ENCODE measurements at regions not wholly inside any gene's neighbourhood (a gene's known extent, or its start where the extent isn't known, plus 50 kb on each side); places are given as distances from the start of the nearest gene placed in this dataset.

DNA sequence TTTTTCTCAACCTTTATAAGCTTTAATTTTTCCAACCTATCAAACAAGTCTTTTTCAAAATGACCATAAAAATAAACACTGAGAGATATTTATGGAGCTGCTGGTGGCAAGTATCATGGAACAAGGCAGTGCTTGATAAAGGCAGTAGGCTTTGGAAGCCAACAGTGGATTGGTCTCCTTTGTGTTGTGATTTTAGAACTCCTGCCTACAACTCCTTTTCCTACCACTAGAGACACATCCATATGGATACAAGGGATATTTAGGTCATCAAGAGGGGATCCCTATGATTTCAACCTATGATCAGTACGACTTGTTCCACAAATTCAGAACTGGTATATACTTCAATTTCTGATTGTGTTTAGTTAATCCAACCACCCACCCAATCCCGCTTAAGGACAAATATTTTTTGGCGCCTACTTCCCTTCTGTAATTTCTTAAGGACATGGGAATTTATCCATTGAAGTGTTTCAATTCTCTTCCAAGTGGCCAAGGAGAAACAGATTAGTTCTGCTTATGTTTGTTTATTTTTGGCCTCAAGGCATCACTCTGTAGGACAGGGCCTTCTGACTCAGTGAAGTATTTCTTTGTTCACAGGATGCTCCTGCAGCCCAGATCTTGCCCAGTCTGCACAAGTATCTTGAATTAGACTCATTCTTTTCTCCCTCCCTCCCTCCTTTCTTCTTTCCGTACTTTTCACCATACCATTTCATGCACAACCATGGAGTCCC is 2119.6 kb upstream of the PIK3C3 start:
- TF ChIP-seq, protein P1, sequence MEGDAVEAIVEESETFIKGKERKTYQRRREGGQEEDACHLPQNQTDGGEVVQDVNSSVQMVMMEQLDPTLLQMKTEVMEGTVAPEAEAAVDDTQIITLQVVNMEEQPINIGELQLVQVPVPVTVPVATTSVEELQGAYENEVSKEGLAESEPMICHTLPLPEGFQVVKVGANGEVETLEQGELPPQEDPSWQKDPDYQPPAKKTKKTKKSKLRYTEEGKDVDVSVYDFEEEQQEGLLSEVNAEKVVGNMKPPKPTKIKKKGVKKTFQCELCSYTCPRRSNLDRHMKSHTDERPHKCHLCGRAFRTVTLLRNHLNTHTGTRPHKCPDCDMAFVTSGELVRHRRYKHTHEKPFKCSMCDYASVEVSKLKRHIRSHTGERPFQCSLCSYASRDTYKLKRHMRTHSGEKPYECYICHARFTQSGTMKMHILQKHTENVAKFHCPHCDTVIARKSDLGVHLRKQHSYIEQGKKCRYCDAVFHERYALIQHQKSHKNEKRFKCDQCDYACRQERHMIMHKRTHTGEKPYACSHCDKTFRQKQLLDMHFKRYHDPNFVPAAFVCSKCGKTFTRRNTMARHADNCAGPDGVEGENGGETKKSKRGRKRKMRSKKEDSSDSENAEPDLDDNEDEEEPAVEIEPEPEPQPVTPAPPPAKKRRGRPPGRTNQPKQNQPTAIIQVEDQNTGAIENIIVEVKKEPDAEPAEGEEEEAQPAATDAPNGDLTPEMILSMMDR (conservative IDR thresholded peaks at IDR 0.05; ENCODE audit: low read depth in 2 of 2): peak; percentile 11 to 36; a peak in 2 of 4 replicates
- TF ChIP-seq JUNB (IDR thresholded peaks at IDR 0.05; ENCODE audit: unreplicated experiment) (no peak), EZH2 (IDR thresholded peaks at IDR 0.05; ENCODE audit: low read depth, unreplicated experiment) (no peak)

Data from GM23338 (cell line).